ENCODE measurements at regions not wholly inside any gene's neighbourhood (a gene's known extent, or its start where the extent isn't known, plus 50 kb on each side); places are given as distances from the start of the nearest gene placed in this dataset.

GRCh38 chr21:27173053-27173452 is 206.2 kb upstream of the ADAMTS5 start:
- DNase-seq, result no peak

GRCh38 chr21:27171707-27172106 is 204.8 kb upstream of the ADAMTS5 start:
- DNase-seq, result no peak

- DNase-seq, result no peak
These were observed 201.2 kb upstream of the ADAMTS5 start for GRCh38 chr21:27168084-27168483.

- DNase-seq, result no peak
These were observed 197.6 kb upstream of the ADAMTS5 start for GRCh38 chr21:27164208-27165177.

GRCh38 chr21:27158967-27159366 is 192.1 kb upstream of the ADAMTS5 start:
- no peak for DNase-seq

GRCh38 chr21:27157097-27157496 is 190.2 kb upstream of the ADAMTS5 start:
- DNase-seq, result no peak

GRCh38 chr21:27156666-27157065 is 189.8 kb upstream of the ADAMTS5 start:
- DNase-seq, result no peak

- no peak for DNase-seq
These were observed 188.2 kb upstream of the ADAMTS5 start for GRCh38 chr21:27155130-27155500.

- DNase-seq, result no peak
These were observed 187.7 kb upstream of the ADAMTS5 start for GRCh38 chr21:27154451-27155129.

GRCh38 chr21:27152996-27153395 is 186.1 kb upstream of the ADAMTS5 start:
- no peak for DNase-seq

- DNase-seq, result no peak
These were observed 182.1 kb upstream of the ADAMTS5 start for GRCh38 chr21:27149034-27149433.

GRCh38 chr21:27146268-27146667 is 179.4 kb upstream of the ADAMTS5 start:
- no peak for DNase-seq

GRCh38 chr21:27145134-27145798 is 178.4 kb upstream of the ADAMTS5 start:
- DNase-seq, result no peak

GRCh38 chr21:27143476-27143875 is 176.6 kb upstream of the ADAMTS5 start:
- no peak for DNase-seq

GRCh38 chr21:27139526-27139925 is 172.6 kb upstream of the ADAMTS5 start:
- DNase-seq, result no peak

- DNase-seq, result no peak
These were observed 167.6 kb upstream of the ADAMTS5 start for GRCh38 chr21:27134516-27134915.

GRCh38 chr21:27132266-27132665 is 165.4 kb upstream of the ADAMTS5 start:
- no peak for DNase-seq

- DNase-seq, result no peak
These were observed 163.3 kb upstream of the ADAMTS5 start for GRCh38 chr21:27130154-27130553.

GRCh38 chr21:27129694-27130093 is 162.8 kb upstream of the ADAMTS5 start:
- no peak for DNase-seq

GRCh38 chr21:27129215-27129614 is 162.3 kb upstream of the ADAMTS5 start:
- DNase-seq, result no peak

GRCh38 chr21:27126140-27126539 is 159.3 kb upstream of the ADAMTS5 start:
- DNase-seq, result no peak

- DNase-seq, result no peak
These were observed 155.8 kb upstream of the ADAMTS5 start for GRCh38 chr21:27122686-27123085.

- DNase-seq, result no peak
These were observed 147.2 kb upstream of the ADAMTS5 start for GRCh38 chr21:27114111-27114510.

- DNase-seq, result no peak
These were observed 145.3 kb upstream of the ADAMTS5 start for GRCh38 chr21:27112186-27112585.
